GM12878 (cell line): ENCODE measurements at regions not wholly inside any gene's neighbourhood (a gene's known extent, or its start where the extent isn't known, plus 50 kb on each side); places are given as distances from the start of the nearest gene placed in this dataset.
A peak's percentile ranks its signal among the peaks of the same experiment; 100 is the strongest.

Source experiments
- ATAC-seq: fragments of 200-7000 bp; cut with Tn5 transposase; 3 replicates; pipeline ENCODE4 v1.9.1; 2020; ENCODE audit warnings: mild to moderate bottlenecking, moderate library complexity
- BruUV-seq: library from RNA; stranded (reverse); fragments of 400-500 nt; replicated peaks from 2 replicates; lab custom pipeline; 2021; lab: Mats Ljungman, UMichigan
- CTCF ChIA-PET: fragments of 300-600 bp; sonication (Branson Sonifier 250); formaldehyde crosslinking; extraction: SDS; loops from one replicate; lab custom pipeline; 2021; ENCODE audit warnings: inconsistent platforms; lab: Yijun Ruan, JAX
- POLR2A ChIA-PET: fragments of 350-600 bp; formaldehyde crosslinking; extraction: SDS; loops from one replicate; lab custom pipeline; 2021; ENCODE audit warnings: inconsistent platforms; lab: Charles Lee
- RAD21 ChIA-PET: fragments of 300-600 bp; sonication (Branson Sonifier 250); formaldehyde crosslinking; loops from one replicate; lab custom pipeline; 2023; ENCODE audit warnings: antibody characterized with exemption; ENCODE audit not compliant: unreplicated experiment; lab: Charles Lee
- SMC1A ChIA-PET: fragments of 300-600 bp; sonication (Branson Sonifier 250); formaldehyde crosslinking; loops from one replicate; lab custom pipeline; 2023; ENCODE audit not compliant: unreplicated experiment, uncharacterized antibody; lab: Charles Lee
- DNase-seq: peaks from one replicate; pipeline ENCODE4 v3.0.0-alpha.2; 2011; ENCODE audit warnings: low read depth, low spot score
- FAIRE-seq: peaks from 3 replicates; lab custom pipeline; 2011; peaks lifted over from hg19 to GRCh38; lab: Jason Lieb, UNC
- H2AFZ ChIP-seq: 2 replicates; pipeline ENCODE4 v1.6.0; 2011; ENCODE audit warnings: low read depth, low read length, control low read depth; ENCODE audit not compliant: control insufficient read depth
- H3K27ac ChIP-seq: 2 replicates; pipeline ENCODE4 v1.5.1; 2011; ENCODE audit warnings: control low read depth; ENCODE audit not compliant: control insufficient read depth, insufficient read depth
- H3K27me3 ChIP-seq, 2 experiments: replicated peaks in 1 of 2; 2 replicates each; pipeline versions ENCODE4 v1.6.0 to v1.6.1; 2011; ENCODE audit warnings: low read length in 1 of 2; ENCODE audit not compliant: control insufficient read depth in 2 of 2, insufficient read depth in 2 of 2
- H3K36me3 ChIP-seq, 2 experiments: 2 replicates each; pipeline ENCODE4 v1.5.1; 2011; ENCODE audit warnings: low read length in 1 of 2; ENCODE audit not compliant: control insufficient read depth in 2 of 2, insufficient read depth in 2 of 2
- H3K4me1 ChIP-seq: 2 replicates; pipeline ENCODE4 v1.6.1; 2011; ENCODE audit warnings: mild to moderate bottlenecking, low read length, moderate library complexity, mixed read lengths; ENCODE audit not compliant: control insufficient read depth, insufficient read depth
- H3K4me2 ChIP-seq: 2 replicates; pipeline ENCODE4 v1.6.0; 2011; ENCODE audit warnings: control low read depth; ENCODE audit not compliant: control insufficient read depth, insufficient read depth
- H3K4me3 ChIP-seq: fragments of 200-600 bp; sonication (generic); 2 replicates; pipeline ENCODE4 v1.5.1; 2016
- H3K79me2 ChIP-seq: 2 replicates; pipeline ENCODE4 v1.6.0; 2011; ENCODE audit warnings: low read length; ENCODE audit not compliant: control insufficient read depth, insufficient read depth
- H3K9ac ChIP-seq: 2 replicates; pipeline ENCODE4 v1.8.0; 2011; ENCODE audit warnings: low read length, control low read depth, mixed read lengths; ENCODE audit not compliant: control insufficient read depth, insufficient read depth
- H3K9me3 ChIP-seq: replicated peaks from 3 replicates; pipeline ENCODE4 v1.5.1; 2011; ENCODE audit warnings: mild to moderate bottlenecking, low read length; ENCODE audit not compliant: control insufficient read depth, insufficient read depth
- H4K20me1 ChIP-seq: 2 replicates; pipeline ENCODE4 v1.6.0; 2011; ENCODE audit not compliant: control insufficient read depth, insufficient read depth
- GABPA ChIP-seq: IDR thresholded peaks from 2 replicates; pipeline ENCODE4 v1.6.1; 2014; ENCODE audit warnings: antibody characterized with exemption, low read depth, mild to moderate bottlenecking, inconsistent platforms
- HCFC1 ChIP-seq: fragments of 150-350 bp; IDR thresholded peaks from 2 replicates; pipeline ENCODE4 v1.6.1; 2014; ENCODE audit warnings: low read length
- HDAC6 ChIP-seq: fragments of 200-600 bp; sonication (generic); IDR thresholded peaks from one replicate; pipeline ENCODE4 v1.8.0; 2017; ENCODE audit warnings: antibody characterized with exemption; ENCODE audit not compliant: unreplicated experiment
- IKZF2 ChIP-seq, 2 experiments: fragments of 450-650 bp; IDR thresholded peaks; 2 replicates each; pipeline ENCODE4 v1.6.1; 2017; ENCODE audit warnings: mild to moderate bottlenecking in 2 of 2, moderate library complexity in 2 of 2
- NFYB ChIP-seq: IDR thresholded peaks from 2 replicates; pipeline ENCODE4 v1.6.1; 2011; ENCODE audit warnings: low read depth, mild to moderate bottlenecking, low read length, improper control_type of control experiment, moderate library complexity; ENCODE audit not compliant: insufficient read depth
- TARDBP ChIP-seq: IDR thresholded peaks from 2 replicates; pipeline ENCODE4 v1.6.1; 2016; ENCODE audit warnings: borderline replicate concordance
- TCF7 ChIP-seq: IDR thresholded peaks from 2 replicates; pipeline ENCODE4 v1.6.1; 2014; ENCODE audit warnings: antibody characterized with exemption, borderline replicate concordance
- whole genome bisulfite sequencing: methylation state at CpG from one replicate; pipeline ENCODE4 v1.1.6; 2016; ENCODE audit warnings: low lambda C conversion rate; ENCODE audit not compliant: insufficient replicate concordance, insufficient coverage; ENCODE audit errors: missing lambda C conversion rate; 5-methylcytosine and 5-hydroxymethylcytosine counted together
- in situ Hi-C: fragments of 300-500 bp; cut with MboI; formaldehyde crosslinking; loops from 9 replicates; pipeline ENCODE4 v1.14.3; 2018; ENCODE audit warnings: mixed read lengths
- intact Hi-C: fragments of 100-400 bp; cut with micrococcal nuclease; formaldehyde crosslinking; loops from one replicate; pipeline ENCODE4 v1.14.2; 2022; ENCODE audit not compliant: unreplicated experiment
- TF ChIP-seq, protein P1 (sequence below), 3 experiments: IDR thresholded peaks in 2 of 3; conservative IDR thresholded peaks in 1 of 3; 2 replicates each; pipeline ENCODE4 v1.5.1; 2011; ENCODE audit warnings: low read depth in 3 of 3, low read length in 3 of 3, mild to moderate bottlenecking in 3 of 3, control low read depth in 2 of 3, moderate library complexity in 2 of 3, inconsistent platforms in 1 of 3, mixed read lengths in 1 of 3; ENCODE audit not compliant: control insufficient read depth in 2 of 3, insufficient read depth in 1 of 3; ENCODE audit errors: extremely low read depth in 1 of 3
- TF ChIP-seq, protein P2 (sequence below): fragments of 450-650 bp; formaldehyde crosslinking; IDR thresholded peaks from 2 replicates; pipeline ENCODE4 v1.5.0; 2022; ENCODE audit warnings: mild to moderate bottlenecking, missing genetic modification characterization
- TF ChIP-seq, protein P3 (sequence below): fragments of 450-650 bp; conservative IDR thresholded peaks from 2 replicates; pipeline ENCODE4 v1.6.1; 2017; ENCODE audit warnings: mild to moderate bottlenecking, moderate library complexity
- TF ChIP-seq, protein P4 (sequence below): fragments of 150-350 bp; IDR thresholded peaks from 2 replicates; pipeline ENCODE4 v1.6.1; 2016; ENCODE audit warnings: low read depth, low read length

DNA sequence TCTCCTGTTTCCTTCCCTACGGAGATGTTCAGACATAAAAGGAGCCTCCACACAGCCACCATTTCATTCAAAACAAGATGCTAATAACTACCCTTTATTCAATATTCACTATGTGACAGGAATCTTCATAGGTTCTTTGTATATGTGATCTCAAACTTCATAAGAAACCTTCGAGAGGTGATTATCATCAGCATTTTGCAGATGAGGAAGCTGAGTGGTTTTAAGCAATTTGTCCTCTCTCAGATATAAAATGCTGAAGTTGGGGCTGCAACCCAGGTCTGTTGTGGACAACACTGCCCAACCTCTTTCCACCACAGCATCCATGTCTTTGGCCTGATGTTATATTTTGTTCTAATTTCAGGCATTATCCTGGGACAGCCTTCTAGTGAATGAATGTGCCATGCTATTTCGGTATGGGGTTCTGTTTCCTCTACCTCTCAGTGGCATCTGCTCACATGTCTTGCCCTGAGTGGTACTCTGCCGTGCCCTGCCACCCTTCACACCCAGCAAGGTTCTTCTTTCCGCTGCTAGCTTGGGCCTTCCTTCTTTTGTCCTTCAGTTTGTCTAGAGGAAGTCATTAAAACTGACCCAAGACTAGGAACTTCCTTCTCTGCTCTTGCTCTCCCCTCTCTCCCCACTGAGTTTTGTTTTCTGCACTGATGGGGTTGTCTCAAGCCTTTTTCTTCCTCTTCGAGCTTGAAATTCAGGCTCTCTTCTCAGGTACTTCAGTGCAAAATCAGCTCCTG lies 300.9 kb upstream of the PRDM1 start:
- ChIA-PET POLR2A (interaction anchor here (1.6 kb wide), 1 partner anchor 18 kb away, joined by 4 read pairs; no protein-coding TSS in a partner anchor), SMC1A (interaction anchor here (0.5 to 1.2 kb wide), 3 partner anchors 9 to 437 kb away, joined by 3 read pairs; no protein-coding TSS in a partner anchor), CTCF (interaction anchor here (0.7 to 2.1 kb wide), 2 partner anchors 11 to 27 kb away, joined by 3 to 5 read pairs; no protein-coding TSS in a partner anchor), RAD21 (no interaction called here)
- in situ Hi-C loops (no loop called here), intact Hi-C loops (loop anchor here (5.0 kb wide), 1 partner anchor 353 kb away; no protein-coding TSS in a partner anchor)
- Histone ChIP-seq H3K9me3 (peaks cover 16% of the 10 kb centered on the region), H3K27me3 (no peaks in the 10 kb centered on the region), H3K4me2 (no peak overlapping the region), H3K36me3 (no peaks in the 10 kb centered on the region), H3K27ac (no peak overlapping the region), H3K4me3 (no peak overlapping the region), H2AFZ (no peak overlapping the region), H4K20me1 (no peaks in the 10 kb centered on the region), H3K4me1 (peaks cover 22% of the 10 kb centered on the region), H3K9ac (no peak overlapping the region), H3K79me2 (no peaks in the 10 kb centered on the region)
- WGBS: 56% methylated on average over 6 of the region's 6 CpGs
- ATAC-seq (no peak), DNase-seq (no peak), FAIRE-seq (peak; percentile 18)
- no TSS peak for BruUV-seq
- TF ChIP-seq HCFC1: no peak
- TF ChIP-seq TARDBP: no peak
- no peak for TF ChIP-seq IKZF2 (IDR thresholded peaks at IDR 0.05)
- no peak for TF ChIP-seq HDAC6
- TF ChIP-seq, protein P1, sequence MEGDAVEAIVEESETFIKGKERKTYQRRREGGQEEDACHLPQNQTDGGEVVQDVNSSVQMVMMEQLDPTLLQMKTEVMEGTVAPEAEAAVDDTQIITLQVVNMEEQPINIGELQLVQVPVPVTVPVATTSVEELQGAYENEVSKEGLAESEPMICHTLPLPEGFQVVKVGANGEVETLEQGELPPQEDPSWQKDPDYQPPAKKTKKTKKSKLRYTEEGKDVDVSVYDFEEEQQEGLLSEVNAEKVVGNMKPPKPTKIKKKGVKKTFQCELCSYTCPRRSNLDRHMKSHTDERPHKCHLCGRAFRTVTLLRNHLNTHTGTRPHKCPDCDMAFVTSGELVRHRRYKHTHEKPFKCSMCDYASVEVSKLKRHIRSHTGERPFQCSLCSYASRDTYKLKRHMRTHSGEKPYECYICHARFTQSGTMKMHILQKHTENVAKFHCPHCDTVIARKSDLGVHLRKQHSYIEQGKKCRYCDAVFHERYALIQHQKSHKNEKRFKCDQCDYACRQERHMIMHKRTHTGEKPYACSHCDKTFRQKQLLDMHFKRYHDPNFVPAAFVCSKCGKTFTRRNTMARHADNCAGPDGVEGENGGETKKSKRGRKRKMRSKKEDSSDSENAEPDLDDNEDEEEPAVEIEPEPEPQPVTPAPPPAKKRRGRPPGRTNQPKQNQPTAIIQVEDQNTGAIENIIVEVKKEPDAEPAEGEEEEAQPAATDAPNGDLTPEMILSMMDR (IDR thresholded peaks at IDR 0.05 in 2 of 3, conservative IDR thresholded peaks at IDR 0.05 in 1 of 3; ENCODE audit: control insufficient read depth in 2 of 3, extremely low read depth in 1 of 3, insufficient read depth in 1 of 3, low read depth in 3 of 3, low read length in 3 of 3): no peak
- no peak for TF ChIP-seq NFYB
- TF ChIP-seq, protein P2, sequence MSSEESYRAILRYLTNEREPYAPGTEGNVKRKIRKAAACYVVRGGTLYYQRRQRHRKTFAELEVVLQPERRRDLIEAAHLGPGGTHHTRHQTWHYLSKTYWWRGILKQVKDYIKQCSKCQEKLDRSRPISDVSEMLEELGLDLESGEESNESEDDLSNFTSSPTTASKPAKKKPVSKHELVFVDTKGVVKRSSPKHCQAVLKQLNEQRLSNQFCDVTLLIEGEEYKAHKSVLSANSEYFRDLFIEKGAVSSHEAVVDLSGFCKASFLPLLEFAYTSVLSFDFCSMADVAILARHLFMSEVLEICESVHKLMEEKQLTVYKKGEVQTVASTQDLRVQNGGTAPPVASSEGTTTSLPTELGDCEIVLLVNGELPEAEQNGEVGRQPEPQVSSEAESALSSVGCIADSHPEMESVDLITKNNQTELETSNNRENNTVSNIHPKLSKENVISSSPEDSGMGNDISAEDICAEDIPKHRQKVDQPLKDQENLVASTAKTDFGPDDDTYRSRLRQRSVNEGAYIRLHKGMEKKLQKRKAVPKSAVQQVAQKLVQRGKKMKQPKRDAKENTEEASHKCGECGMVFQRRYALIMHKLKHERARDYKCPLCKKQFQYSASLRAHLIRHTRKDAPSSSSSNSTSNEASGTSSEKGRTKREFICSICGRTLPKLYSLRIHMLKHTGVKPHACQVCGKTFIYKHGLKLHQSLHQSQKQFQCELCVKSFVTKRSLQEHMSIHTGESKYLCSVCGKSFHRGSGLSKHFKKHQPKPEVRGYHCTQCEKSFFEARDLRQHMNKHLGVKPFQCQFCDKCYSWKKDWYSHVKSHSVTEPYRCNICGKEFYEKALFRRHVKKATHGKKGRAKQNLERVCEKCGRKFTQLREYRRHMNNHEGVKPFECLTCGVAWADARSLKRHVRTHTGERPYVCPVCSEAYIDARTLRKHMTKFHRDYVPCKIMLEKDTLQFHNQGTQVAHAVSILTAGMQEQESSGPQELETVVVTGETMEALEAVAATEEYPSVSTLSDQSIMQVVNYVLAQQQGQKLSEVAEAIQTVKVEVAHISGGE (CRISPR knock-in tag): no peak
- TF ChIP-seq, protein P3, sequence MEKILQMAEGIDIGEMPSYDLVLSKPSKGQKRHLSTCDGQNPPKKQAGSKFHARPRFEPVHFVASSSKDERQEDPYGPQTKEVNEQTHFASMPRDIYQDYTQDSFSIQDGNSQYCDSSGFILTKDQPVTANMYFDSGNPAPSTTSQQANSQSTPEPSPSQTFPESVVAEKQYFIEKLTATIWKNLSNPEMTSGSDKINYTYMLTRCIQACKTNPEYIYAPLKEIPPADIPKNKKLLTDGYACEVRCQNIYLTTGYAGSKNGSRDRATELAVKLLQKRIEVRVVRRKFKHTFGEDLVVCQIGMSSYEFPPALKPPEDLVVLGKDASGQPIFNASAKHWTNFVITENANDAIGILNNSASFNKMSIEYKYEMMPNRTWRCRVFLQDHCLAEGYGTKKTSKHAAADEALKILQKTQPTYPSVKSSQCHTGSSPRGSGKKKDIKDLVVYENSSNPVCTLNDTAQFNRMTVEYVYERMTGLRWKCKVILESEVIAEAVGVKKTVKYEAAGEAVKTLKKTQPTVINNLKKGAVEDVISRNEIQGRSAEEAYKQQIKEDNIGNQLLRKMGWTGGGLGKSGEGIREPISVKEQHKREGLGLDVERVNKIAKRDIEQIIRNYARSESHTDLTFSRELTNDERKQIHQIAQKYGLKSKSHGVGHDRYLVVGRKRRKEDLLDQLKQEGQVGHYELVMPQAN: no peak
- TF ChIP-seq GABPA: no peak
- no peak for TF ChIP-seq TCF7
- TF ChIP-seq, protein P4, sequence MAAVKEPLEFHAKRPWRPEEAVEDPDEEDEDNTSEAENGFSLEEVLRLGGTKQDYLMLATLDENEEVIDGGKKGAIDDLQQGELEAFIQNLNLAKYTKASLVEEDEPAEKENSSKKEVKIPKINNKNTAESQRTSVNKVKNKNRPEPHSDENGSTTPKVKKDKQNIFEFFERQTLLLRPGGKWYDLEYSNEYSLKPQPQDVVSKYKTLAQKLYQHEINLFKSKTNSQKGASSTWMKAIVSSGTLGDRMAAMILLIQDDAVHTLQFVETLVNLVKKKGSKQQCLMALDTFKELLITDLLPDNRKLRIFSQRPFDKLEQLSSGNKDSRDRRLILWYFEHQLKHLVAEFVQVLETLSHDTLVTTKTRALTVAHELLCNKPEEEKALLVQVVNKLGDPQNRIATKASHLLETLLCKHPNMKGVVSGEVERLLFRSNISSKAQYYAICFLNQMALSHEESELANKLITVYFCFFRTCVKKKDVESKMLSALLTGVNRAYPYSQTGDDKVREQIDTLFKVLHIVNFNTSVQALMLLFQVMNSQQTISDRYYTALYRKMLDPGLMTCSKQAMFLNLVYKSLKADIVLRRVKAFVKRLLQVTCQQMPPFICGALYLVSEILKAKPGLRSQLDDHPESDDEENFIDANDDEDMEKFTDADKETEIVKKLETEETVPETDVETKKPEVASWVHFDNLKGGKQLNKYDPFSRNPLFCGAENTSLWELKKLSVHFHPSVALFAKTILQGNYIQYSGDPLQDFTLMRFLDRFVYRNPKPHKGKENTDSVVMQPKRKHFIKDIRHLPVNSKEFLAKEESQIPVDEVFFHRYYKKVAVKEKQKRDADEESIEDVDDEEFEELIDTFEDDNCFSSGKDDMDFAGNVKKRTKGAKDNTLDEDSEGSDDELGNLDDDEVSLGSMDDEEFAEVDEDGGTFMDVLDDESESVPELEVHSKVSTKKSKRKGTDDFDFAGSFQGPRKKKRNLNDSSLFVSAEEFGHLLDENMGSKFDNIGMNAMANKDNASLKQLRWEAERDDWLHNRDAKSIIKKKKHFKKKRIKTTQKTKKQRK: no peak
